ENCODE measurements at regions not wholly inside any gene's neighbourhood (a gene's known extent, or its start where the extent isn't known, plus 50 kb on each side); places are given as distances from the start of the nearest gene placed in this dataset.

DNA sequence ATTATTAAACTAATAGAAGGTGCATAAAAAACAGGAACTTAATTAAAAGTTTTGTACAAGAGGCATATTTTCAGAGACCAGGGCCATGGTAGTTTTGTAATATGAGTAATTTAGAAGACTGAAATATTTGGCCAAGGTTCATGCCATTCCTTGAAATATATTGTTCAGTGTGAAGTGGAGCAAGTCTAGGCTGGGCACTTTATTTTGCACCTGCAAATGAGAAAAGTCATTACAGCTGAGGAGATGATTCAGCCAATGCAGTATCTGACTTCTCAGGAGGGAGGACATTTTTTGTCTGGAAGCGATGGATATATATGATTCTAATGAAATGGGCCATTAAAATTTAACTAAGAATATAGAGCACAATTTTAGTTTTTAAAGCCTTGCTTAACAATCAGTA lies 754.0 kb upstream of the ADAMTS16 start:
- H3K4me1 ChIP-seq (ENCODE audit: control insufficient read depth in 2 of 2, insufficient read depth in 2 of 2, low read length in 2 of 2), result no peaks in the 10 kb centered on the region
- H3K27me3 ChIP-seq (replicated peaks in 1 of 4; ENCODE audit: control extremely low read depth in 1 of 4, control insufficient read depth in 3 of 4, insufficient read depth in 4 of 4, low read length in 3 of 4), result no peaks in the 10 kb centered on the region
- no peaks in the 10 kb centered on the region for H3K4me1 Mint-ChIP-seq
- no peak for TF ChIP-seq EZH2 (IDR thresholded peaks at IDR 0.05; ENCODE audit: borderline replicate concordance, insufficient read depth, low read depth, low read length, poor library complexity, severe bottlenecking)
- TF ChIP-seq, protein P1, sequence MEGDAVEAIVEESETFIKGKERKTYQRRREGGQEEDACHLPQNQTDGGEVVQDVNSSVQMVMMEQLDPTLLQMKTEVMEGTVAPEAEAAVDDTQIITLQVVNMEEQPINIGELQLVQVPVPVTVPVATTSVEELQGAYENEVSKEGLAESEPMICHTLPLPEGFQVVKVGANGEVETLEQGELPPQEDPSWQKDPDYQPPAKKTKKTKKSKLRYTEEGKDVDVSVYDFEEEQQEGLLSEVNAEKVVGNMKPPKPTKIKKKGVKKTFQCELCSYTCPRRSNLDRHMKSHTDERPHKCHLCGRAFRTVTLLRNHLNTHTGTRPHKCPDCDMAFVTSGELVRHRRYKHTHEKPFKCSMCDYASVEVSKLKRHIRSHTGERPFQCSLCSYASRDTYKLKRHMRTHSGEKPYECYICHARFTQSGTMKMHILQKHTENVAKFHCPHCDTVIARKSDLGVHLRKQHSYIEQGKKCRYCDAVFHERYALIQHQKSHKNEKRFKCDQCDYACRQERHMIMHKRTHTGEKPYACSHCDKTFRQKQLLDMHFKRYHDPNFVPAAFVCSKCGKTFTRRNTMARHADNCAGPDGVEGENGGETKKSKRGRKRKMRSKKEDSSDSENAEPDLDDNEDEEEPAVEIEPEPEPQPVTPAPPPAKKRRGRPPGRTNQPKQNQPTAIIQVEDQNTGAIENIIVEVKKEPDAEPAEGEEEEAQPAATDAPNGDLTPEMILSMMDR (IDR thresholded peaks at IDR 0.05), result no peak
- no peak for DNase-seq
- no peak overlapping the region for H3K4me3 ChIP-seq (ENCODE audit: control extremely low read depth in 1 of 5, extremely low read depth in 1 of 5, insufficient read depth in 1 of 5, low read depth in 2 of 5, low read length in 4 of 5)
- no peak overlapping the region for H3K9ac ChIP-seq (ENCODE audit: low read length)
- no peak overlapping the region for H3K4me3 Mint-ChIP-seq
- ATAC-seq (ENCODE audit: low read depth), result no peak
- H3K36me3 ChIP-seq (replicated peaks in 1 of 2; ENCODE audit: control extremely low read depth in 1 of 2, control insufficient read depth in 1 of 2, extremely low read depth in 1 of 2, insufficient read depth in 2 of 2, low read length in 1 of 2), result no peaks in the 10 kb centered on the region
- H3K27me3 Mint-ChIP-seq, result no peaks in the 10 kb centered on the region
- POLR2A ChIA-PET, result no interaction called here
- H3K27ac Mint-ChIP-seq, result no peak overlapping the region
- H3K9me3 ChIP-seq (ENCODE audit: control extremely low read depth in 1 of 3, control insufficient read depth in 2 of 3, insufficient read depth in 1 of 3, low read length in 2 of 3), result no peaks in the 10 kb centered on the region
- no peak overlapping the region for H2AFZ ChIP-seq (ENCODE audit: insufficient read depth, low read depth, low read length, poor library complexity, severe bottlenecking)
- no peaks in the 10 kb centered on the region for H4K20me1 ChIP-seq (ENCODE audit: control insufficient read depth, insufficient read depth, low read length, poor library complexity, severe bottlenecking)
- CTCF ChIA-PET, result no interaction called here
- no CpG with 5 or more reads among the region's 1 CpG for WGBS (ENCODE audit: insufficient coverage)
- no peak overlapping the region for H3K27ac ChIP-seq (ENCODE audit: low read length in 2 of 2)
- no peaks in the 10 kb centered on the region for H3K9me3 Mint-ChIP-seq (ENCODE audit: insufficient read depth)
- intact Hi-C loops (cut with micrococcal nuclease), result no loop called here
- H3K79me2 ChIP-seq (ENCODE audit: control insufficient read depth, insufficient read depth, low read length), result no peaks in the 10 kb centered on the region
- no peak overlapping the region for H3K4me2 ChIP-seq (replicated peaks; ENCODE audit: low read depth, low read length, poor library complexity, severe bottlenecking)

DNA sequence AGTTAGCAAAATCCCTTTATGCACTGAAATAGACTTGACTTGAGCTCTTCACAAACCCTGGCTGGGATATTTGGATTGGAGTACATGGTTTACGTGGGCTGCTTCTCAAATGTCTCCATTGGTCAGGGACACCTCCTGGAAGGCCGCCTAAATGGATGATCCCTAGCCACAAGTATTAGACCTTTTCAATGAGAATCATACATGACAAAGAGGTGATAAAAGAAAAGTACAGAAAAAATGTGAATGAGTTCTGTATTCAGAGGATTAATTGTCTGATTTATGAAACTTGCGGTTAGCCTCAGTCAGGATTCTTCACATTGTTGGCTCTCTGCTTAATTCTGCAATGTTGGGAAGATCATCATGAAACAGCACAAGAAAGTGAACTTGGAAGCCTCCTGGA lies 752.8 kb upstream of the ADAMTS16 start:
- CTCF ChIA-PET, result no interaction called here
- H3K27ac Mint-ChIP-seq, result no peak overlapping the region
- Histone ChIP-seq H4K20me1 (ENCODE audit: control insufficient read depth, insufficient read depth, low read length, poor library complexity, severe bottlenecking) (no peaks in the 10 kb centered on the region), H3K4me2 (replicated peaks; ENCODE audit: low read depth, low read length, poor library complexity, severe bottlenecking) (no peak overlapping the region), H3K79me2 (ENCODE audit: control insufficient read depth, insufficient read depth, low read length) (no peaks in the 10 kb centered on the region), H3K4me1 (ENCODE audit: control insufficient read depth in 2 of 2, insufficient read depth in 2 of 2, low read length in 2 of 2) (no peaks in the 10 kb centered on the region), H3K4me3 (ENCODE audit: control extremely low read depth in 1 of 5, extremely low read depth in 1 of 5, insufficient read depth in 1 of 5, low read depth in 2 of 5, low read length in 4 of 5) (no peak overlapping the region), H3K9ac (ENCODE audit: low read length) (no peak overlapping the region), H2AFZ (ENCODE audit: insufficient read depth, low read depth, low read length, poor library complexity, severe bottlenecking) (no peak overlapping the region), H3K27ac (ENCODE audit: low read length in 2 of 2) (no peak overlapping the region), H3K27me3 (replicated peaks in 1 of 4; ENCODE audit: control extremely low read depth in 1 of 4, control insufficient read depth in 3 of 4, insufficient read depth in 4 of 4, low read length in 3 of 4) (no peaks in the 10 kb centered on the region), H3K36me3 (replicated peaks in 1 of 2; ENCODE audit: control extremely low read depth in 1 of 2, control insufficient read depth in 1 of 2, extremely low read depth in 1 of 2, insufficient read depth in 2 of 2, low read length in 1 of 2) (no peaks in the 10 kb centered on the region), H3K9me3 (ENCODE audit: control extremely low read depth in 1 of 3, control insufficient read depth in 2 of 3, insufficient read depth in 1 of 3, low read length in 2 of 3) (no peaks in the 10 kb centered on the region)
- POLR2A ChIA-PET, result no interaction called here
- no peaks in the 10 kb centered on the region for H3K27me3 Mint-ChIP-seq
- TF ChIP-seq EZH2 (IDR thresholded peaks at IDR 0.05; ENCODE audit: borderline replicate concordance, insufficient read depth, low read depth, low read length, poor library complexity, severe bottlenecking), result no peak
- TF ChIP-seq, protein P1 (IDR thresholded peaks at IDR 0.05), result no peak
- ATAC-seq (ENCODE audit: low read depth) (no peak), DNase-seq (no peak)
- no peaks in the 10 kb centered on the region for H3K9me3 Mint-ChIP-seq (ENCODE audit: insufficient read depth)
- 96% methylated on average over 2 of the region's 3 CpGs for WGBS (ENCODE audit: insufficient coverage)
- no peaks in the 10 kb centered on the region for H3K4me1 Mint-ChIP-seq
- no peak overlapping the region for H3K4me3 Mint-ChIP-seq
- intact Hi-C loops (cut with micrococcal nuclease), result no loop called here
